ENCODE measurements at regions not wholly inside any gene's neighbourhood (a gene's known extent, or its start where the extent isn't known, plus 50 kb on each side); places are given as distances from the start of the nearest gene placed in this dataset.

DNA sequence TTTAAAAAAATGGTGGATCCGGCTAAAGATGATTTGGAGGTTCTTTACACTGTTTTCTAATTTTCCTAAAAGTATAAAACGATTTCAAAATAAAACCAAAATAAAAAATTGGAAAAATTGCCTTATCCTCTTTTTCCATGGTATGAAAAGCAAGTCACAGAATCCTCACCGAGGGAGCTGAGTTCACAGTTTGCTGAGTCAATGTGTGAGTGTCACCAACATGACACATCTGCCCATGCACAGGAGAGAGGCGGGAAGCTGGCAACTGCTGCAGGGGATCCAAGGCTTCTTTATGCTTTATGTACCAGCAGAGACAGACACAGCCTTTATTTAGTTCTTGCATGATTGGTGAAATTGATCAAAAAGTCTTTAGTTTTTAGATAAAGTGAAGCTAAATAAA is 157.8 kb downstream of the TNFSF13B start:
- TF ChIP-seq NFE2 (IDR thresholded peaks at IDR 0.05; ENCODE audit: low read depth) = peak; percentile 63
- no peak for TF ChIP-seq ZNF431 (CRISPR knock-in tag; IDR thresholded peaks at IDR 0.05)
- TF ChIP-seq, protein P1, sequence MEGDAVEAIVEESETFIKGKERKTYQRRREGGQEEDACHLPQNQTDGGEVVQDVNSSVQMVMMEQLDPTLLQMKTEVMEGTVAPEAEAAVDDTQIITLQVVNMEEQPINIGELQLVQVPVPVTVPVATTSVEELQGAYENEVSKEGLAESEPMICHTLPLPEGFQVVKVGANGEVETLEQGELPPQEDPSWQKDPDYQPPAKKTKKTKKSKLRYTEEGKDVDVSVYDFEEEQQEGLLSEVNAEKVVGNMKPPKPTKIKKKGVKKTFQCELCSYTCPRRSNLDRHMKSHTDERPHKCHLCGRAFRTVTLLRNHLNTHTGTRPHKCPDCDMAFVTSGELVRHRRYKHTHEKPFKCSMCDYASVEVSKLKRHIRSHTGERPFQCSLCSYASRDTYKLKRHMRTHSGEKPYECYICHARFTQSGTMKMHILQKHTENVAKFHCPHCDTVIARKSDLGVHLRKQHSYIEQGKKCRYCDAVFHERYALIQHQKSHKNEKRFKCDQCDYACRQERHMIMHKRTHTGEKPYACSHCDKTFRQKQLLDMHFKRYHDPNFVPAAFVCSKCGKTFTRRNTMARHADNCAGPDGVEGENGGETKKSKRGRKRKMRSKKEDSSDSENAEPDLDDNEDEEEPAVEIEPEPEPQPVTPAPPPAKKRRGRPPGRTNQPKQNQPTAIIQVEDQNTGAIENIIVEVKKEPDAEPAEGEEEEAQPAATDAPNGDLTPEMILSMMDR (IDR thresholded peaks at IDR 0.05 in 2 of 3, conservative IDR thresholded peaks at IDR 0.05 in 1 of 3; ENCODE audit: insufficient read depth in 2 of 3, low read depth in 1 of 3, low read length in 3 of 3) = no peak

Measured in K562 (cell line).